Ovary (tissue), 7 donors: ENCODE measurements at regions not wholly inside any gene's neighbourhood (a gene's known extent, or its start where the extent isn't known, plus 50 kb on each side); places are given as distances from the start of the nearest gene placed in this dataset.

Experiments
- DNase-seq, 5 donors: peaks; one replicate each; pipeline ENCODE4 v3.0.0-alpha.2; 2019 to 2020
- H3K27ac ChIP-seq, 2 donors: fragments of 200-600 bp; one replicate each; pipeline versions ENCODE4 v1.5.1 to v1.8.0; 2019 to 2022
- H3K27me3 ChIP-seq: fragments of 200-600 bp; one replicate; pipeline ENCODE4 v1.8.0; 2022
- H3K36me3 ChIP-seq: fragments of 200-600 bp; sonication (generic); one replicate; pipeline ENCODE4 v1.5.1; 2019
- H3K4me1 ChIP-seq: one replicate; pipeline ENCODE4 v1.8.1; 2013; ENCODE audit warnings: mild to moderate bottlenecking, moderate library complexity; ENCODE audit not compliant: insufficient read depth
- H3K4me3 ChIP-seq: fragments of 200-600 bp; sonication (generic); one replicate; pipeline ENCODE4 v1.5.1; 2017
- H3K9me3 ChIP-seq, 2 donors: fragments of 200-600 bp in 1 of 2; sonication (generic) in 1 of 2; one replicate each; pipeline versions ENCODE4 v1.5.1 to v1.8.1; 2013 to 2019; ENCODE audit warnings: mild to moderate bottlenecking in 1 of 2, moderate library complexity in 1 of 2
- CTCF ChIP-seq, 3 donors: fragments of 450-650 bp in 2 of 3; fragments of 200-600 bp in 1 of 3; IDR thresholded peaks; one replicate each; pipeline versions ENCODE4 v1.5.1 to v1.8.0; 2016 to 2022; ENCODE audit warnings: antibody characterized with exemption in 3 of 3, mild to moderate bottlenecking in 1 of 3
- EP300 ChIP-seq: sonication (generic); formaldehyde crosslinking; IDR thresholded peaks from one replicate; pipeline ENCODE4 v1.6.1; 2017; ENCODE audit warnings: antibody characterized with exemption
- POLR2A ChIP-seq: fragments of 450-650 bp; IDR thresholded peaks from one replicate; pipeline ENCODE4 v1.6.1; 2017; ENCODE audit warnings: antibody characterized with exemption, mild to moderate bottlenecking, moderate library complexity
- WGBS, 3 donors: extraction: QIAGEN DNeasy Blood & Tissue Kit in 1 of 3; methylation state at CpG; one replicate each; pipeline versions ENCODE4 v1.1.5 to v1.1.7; 2013 to 2017; 5-methylcytosine and 5-hydroxymethylcytosine counted together
- intact Hi-C, 4 donors: fragments of 100-400 bp; cut with DNase I; formaldehyde crosslinking; loops; one replicate each; pipeline versions ENCODE4 v1.11.0 to v1.15.1; 2022 to 2023
- donor health status: DM: no; HTN: no; CAD: no; lungs with moderate emphysema.
- donor health status: DM: no; HTN: no; CAD: no.
- donor health status: Bipolar disorder and iron deficiency.
- donor health status: DM: no; HTN: no; CAD: no.
- donor health status: DM: yes; HTN: yes; CAD: no.

- Histone ChIP-seq H3K27ac (no peak overlapping the region), H3K36me3 (no peaks in the 10 kb centered on the region), H3K4me3 (no peak overlapping the region), H3K27me3 (no peaks in the 10 kb centered on the region), H3K4me1 (peaks cover 12% of the 10 kb centered on the region), H3K9me3 (no peaks in the 10 kb centered on the region)
- no peak for DNase-seq
- intact Hi-C loops = no loop called here
- no peak for TF ChIP-seq CTCF (IDR thresholded peaks at IDR 0.05)
- no peak for TF ChIP-seq POLR2A
- TF ChIP-seq EP300 = no peak
- 82 to 91% (median 90%) methylated on average over 1 of the region's 1 CpG for WGBS, 3 donors
These were observed 319.4 kb upstream of the ZNF32 start for GRCh38 chr10:43968076-43968475.

- H3K36me3 ChIP-seq = no peaks in the 10 kb centered on the region
- TF ChIP-seq CTCF (IDR thresholded peaks at IDR 0.05) = no peak
- TF ChIP-seq POLR2A = no peak
- TF ChIP-seq EP300 = no peak
These were observed 317.9 kb upstream of the ZNF32 start for GRCh38 chr10:43966571-43966965.

GRCh38 chr10:43965918-43966570, 317.4 kb upstream of the ZNF32 start:
- no peaks in the 10 kb centered on the region for H3K9me3 ChIP-seq
- TF ChIP-seq CTCF (IDR thresholded peaks at IDR 0.05) (no peak), EP300 (no peak), POLR2A (no peak)
- no peak overlapping the region for H3K4me3 ChIP-seq
- WGBS, 3 donors = 83 to 89% (median 84%) methylated on average over 7 of the region's 7 CpGs
- no peak for DNase-seq
- H3K4me1 ChIP-seq = peaks cover 25% of the 10 kb centered on the region
- no peaks in the 10 kb centered on the region for H3K36me3 ChIP-seq
- H3K27ac ChIP-seq = no peak overlapping the region
- intact Hi-C loops = no loop called here
- H3K27me3 ChIP-seq = no peaks in the 10 kb centered on the region

More at GRCh38 chr10:43966571-43966965, 317.9 kb upstream of the ZNF32 start:
- Histone ChIP-seq H3K27me3 (no peaks in the 10 kb centered on the region), H3K9me3 (no peaks in the 10 kb centered on the region), H3K4me3 (no peak overlapping the region), H3K27ac (no peak overlapping the region), H3K4me1 (peaks cover 23% of the 10 kb centered on the region)
- no peak for DNase-seq
- WGBS, 3 donors = 96 to 100% (median 96%) methylated on average over 3 of the region's 3 CpGs
- intact Hi-C loops = no loop called here

- H3K4me3 ChIP-seq = no peak overlapping the region
- WGBS, 3 donors = 77 to 88% (median 82%) methylated on average over 14 of the region's 14 CpGs
- H3K27me3 ChIP-seq = no peaks in the 10 kb centered on the region
- H3K4me1 ChIP-seq = peaks cover 29% of the 10 kb centered on the region
- no peak for DNase-seq
- intact Hi-C loops = no loop called here
- TF ChIP-seq POLR2A (no peak), EP300 (no peak), CTCF (IDR thresholded peaks at IDR 0.05) (no peak)
- H3K36me3 ChIP-seq = no peaks in the 10 kb centered on the region
- H3K27ac ChIP-seq = no peak overlapping the region
- H3K9me3 ChIP-seq = no peaks in the 10 kb centered on the region
These were observed 316.6 kb upstream of the ZNF32 start for GRCh38 chr10:43965033-43965917.
